Stimulated activated memory B cell treated with anti-CD40 and anti-IgM and Interleukin-4, amounts not matched to agents 10 μg/mL and 1 μg/mL and 100 μg/mL, for 72 hours (primary cell): ENCODE measurements at regions not wholly inside any gene's neighbourhood (a gene's known extent, or its start where the extent isn't known, plus 50 kb on each side); places are given as distances from the start of the nearest gene placed in this dataset.

Experiments
- ATAC-seq: fragments of 150-1000 bp; cut with Tn5 transposase; 2 replicates; pipeline ENCODE4 v1.10.0; 2021
- H3K27ac Mint-ChIP-seq: one replicate; pipeline ENCODE4 v1.8.0; 2022; ENCODE audit warnings: mild to moderate bottlenecking, mixed read lengths
- H3K27me3 Mint-ChIP-seq: one replicate; pipeline ENCODE4 v1.8.0; 2022; ENCODE audit warnings: mixed read lengths
- H3K36me3 Mint-ChIP-seq: one replicate; pipeline ENCODE4 v1.8.0; 2022; ENCODE audit warnings: mixed read lengths
- H3K4me1 Mint-ChIP-seq: one replicate; pipeline ENCODE4 v1.8.0; 2022; ENCODE audit warnings: mixed read lengths
- H3K4me3 Mint-ChIP-seq: one replicate; pipeline ENCODE4 v1.8.0; 2022; ENCODE audit warnings: mild to moderate bottlenecking, moderate library complexity, mixed read lengths
- H3K9me3 Mint-ChIP-seq: one replicate; pipeline ENCODE4 v1.8.0; 2022; ENCODE audit warnings: mixed read lengths

DNA sequence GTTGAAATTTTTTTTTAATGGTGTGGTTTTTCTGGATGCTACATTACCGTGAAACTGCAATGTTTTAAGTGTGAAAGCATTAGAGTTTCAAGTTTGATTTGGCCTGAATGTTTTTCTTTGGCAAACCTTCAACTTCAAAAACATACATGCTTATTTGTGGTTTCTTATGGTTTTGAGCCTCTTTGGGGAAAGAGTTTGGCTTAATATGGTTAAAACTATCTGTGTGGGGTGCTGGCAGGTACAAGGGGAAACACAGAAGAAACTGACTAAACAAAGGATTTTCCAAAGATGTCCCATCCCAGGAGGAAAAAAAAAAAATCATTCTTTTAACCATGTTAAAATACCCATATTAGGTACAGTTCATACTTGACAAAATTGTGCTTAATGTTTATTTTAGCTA lies 121.1 kb downstream of the HGF start:
- Mint-ChIP-seq H3K36me3 (no peaks in the 10 kb centered on the region), H3K4me1 (no peaks in the 10 kb centered on the region), H3K4me3 (no peak overlapping the region), H3K27ac (no peak overlapping the region), H3K9me3 (peaks cover 11% of the 10 kb centered on the region), H3K27me3 (no peaks in the 10 kb centered on the region)
- ATAC-seq = no peak

DNA sequence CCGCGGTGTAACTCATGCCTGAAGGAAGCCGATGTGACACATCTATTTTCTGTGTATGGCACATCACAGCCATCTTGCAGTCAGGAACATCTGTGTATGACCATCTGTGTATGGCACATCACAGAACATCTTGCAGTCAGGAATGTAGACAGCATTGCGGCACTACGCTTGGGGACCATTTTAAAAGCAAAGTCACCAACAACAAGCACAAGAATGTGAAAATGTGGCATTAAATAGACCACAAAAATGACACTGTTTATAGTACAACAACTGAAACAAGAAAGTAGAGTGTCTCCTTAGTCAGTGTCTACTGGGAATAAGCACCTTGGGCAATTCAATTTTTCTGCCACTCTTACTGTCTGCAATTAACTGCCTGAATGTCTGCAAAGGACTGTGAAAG lies 124.4 kb downstream of the HGF start:
- Mint-ChIP-seq H3K4me3 (no peak overlapping the region), H3K27me3 (no peaks in the 10 kb centered on the region), H3K27ac (no peak overlapping the region), H3K9me3 (peaks cover 7% of the 10 kb centered on the region), H3K4me1 (no peaks in the 10 kb centered on the region), H3K36me3 (no peaks in the 10 kb centered on the region)
- no peak for ATAC-seq

DNA sequence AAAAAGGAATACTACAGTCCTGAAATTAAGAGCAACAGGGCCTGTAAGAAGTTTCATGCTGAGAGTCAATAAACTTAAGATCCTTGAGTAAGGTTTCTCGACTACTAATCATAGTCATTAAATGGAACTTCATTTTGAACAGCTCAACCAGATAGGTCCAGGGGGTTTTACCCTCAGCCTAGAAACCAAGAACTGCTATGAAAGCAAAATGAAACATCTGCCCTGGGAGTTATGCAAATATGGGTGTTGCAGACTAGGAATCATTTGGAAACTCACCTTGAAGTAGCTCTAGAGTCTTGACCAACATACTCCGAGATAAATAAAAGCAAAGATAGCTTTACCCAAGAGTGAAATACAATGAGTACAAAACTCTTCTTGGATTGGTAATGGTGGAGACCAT lies 128.0 kb downstream of the HGF start:
- Mint-ChIP-seq H3K27ac (no peak overlapping the region), H3K4me3 (no peak overlapping the region), H3K27me3 (no peaks in the 10 kb centered on the region), H3K36me3 (no peaks in the 10 kb centered on the region), H3K4me1 (no peaks in the 10 kb centered on the region), H3K9me3 (peaks cover 10% of the 10 kb centered on the region)
- no peak for ATAC-seq

DNA sequence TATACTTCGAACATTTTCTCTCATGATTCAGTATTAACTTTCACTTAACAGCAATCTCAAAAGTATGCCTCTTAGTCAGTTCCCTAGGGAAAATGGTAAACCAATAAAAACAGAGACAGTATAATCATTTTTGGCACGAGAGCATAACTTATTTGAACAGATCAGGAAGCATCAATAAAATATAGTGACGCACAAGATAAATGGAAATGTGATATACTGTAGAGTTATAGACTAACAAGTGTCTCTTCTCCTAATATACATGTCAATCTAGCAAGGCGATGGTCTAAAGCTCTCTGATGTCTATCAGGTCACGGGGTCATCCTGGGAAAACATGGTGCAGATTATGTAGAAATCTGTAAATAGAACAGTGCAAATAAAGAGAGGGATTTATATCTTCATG lies 131.6 kb downstream of the HGF start:
- Mint-ChIP-seq H3K36me3 (no peaks in the 10 kb centered on the region), H3K27ac (no peak overlapping the region), H3K9me3 (peaks cover 7% of the 10 kb centered on the region), H3K4me3 (no peak overlapping the region), H3K4me1 (no peaks in the 10 kb centered on the region), H3K27me3 (no peaks in the 10 kb centered on the region)
- no peak for ATAC-seq

DNA sequence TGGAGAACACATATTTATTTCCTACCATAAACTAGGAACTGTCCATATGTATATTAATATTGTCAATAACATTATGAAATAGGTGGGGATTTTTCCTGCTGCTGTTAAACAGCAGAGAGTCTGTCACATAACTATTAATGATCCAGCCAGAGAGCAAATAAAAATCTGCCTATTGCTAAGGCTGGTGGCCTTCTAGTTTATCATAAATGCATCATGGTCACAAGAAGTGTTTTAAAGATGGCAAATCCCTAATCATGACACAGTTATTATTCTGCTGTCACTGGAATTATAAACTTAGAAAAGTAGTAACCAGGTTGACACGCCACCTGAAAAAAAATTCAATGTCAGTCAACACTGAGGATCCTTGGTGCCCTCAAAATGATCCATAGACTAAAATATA lies 132.3 kb downstream of the HGF start:
- H3K27ac Mint-ChIP-seq = no peak overlapping the region
- ATAC-seq = no peak
- peaks cover 7% of the 10 kb centered on the region for H3K9me3 Mint-ChIP-seq
- no peaks in the 10 kb centered on the region for H3K36me3 Mint-ChIP-seq
- no peak overlapping the region for H3K4me3 Mint-ChIP-seq
- no peaks in the 10 kb centered on the region for H3K4me1 Mint-ChIP-seq
- H3K27me3 Mint-ChIP-seq = no peaks in the 10 kb centered on the region

DNA sequence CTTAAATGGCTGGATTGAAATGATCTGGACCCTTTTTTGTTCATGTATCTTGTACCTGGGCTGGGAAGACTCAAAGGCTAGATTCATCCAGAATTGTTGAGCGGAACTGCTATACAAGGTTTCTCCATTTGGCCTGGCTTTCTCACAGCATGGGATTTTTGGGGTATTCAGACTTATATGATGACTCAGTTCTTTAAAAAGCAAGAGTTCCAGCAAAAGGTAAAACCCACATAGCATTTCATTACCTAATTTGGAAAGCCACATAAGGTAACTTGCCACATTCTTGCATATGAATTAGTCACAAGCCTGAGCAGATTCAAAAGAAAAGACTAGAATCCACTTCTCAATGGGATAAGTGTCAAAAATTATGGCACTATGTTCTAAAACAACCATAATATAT lies 137.4 kb downstream of the HGF start:
- Mint-ChIP-seq H3K36me3 (no peaks in the 10 kb centered on the region), H3K9me3 (no peaks in the 10 kb centered on the region), H3K27me3 (no peaks in the 10 kb centered on the region), H3K4me1 (no peaks in the 10 kb centered on the region), H3K27ac (no peak overlapping the region), H3K4me3 (no peak overlapping the region)
- no peak for ATAC-seq

DNA sequence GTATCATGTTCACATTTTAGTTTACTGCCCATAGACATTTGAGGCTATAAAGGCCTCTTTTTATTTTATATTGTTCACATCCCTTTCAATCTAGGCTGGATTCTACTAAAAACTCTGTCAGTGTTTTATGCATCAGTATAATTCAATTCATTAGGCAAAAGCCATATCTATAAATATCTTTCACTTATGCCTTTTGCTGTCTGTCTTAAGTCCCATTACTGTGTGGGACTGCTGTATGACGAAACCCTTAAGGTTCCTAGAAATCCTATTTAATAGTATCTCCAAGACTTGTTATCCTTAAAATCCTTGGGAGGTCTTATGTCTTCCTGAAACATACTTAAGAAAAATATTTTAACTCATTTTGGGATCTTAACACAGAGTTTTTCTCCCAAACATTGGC lies 139.2 kb downstream of the HGF start:
- Mint-ChIP-seq H3K36me3 (no peaks in the 10 kb centered on the region), H3K4me1 (no peaks in the 10 kb centered on the region), H3K27me3 (no peaks in the 10 kb centered on the region), H3K9me3 (no peaks in the 10 kb centered on the region), H3K27ac (no peak overlapping the region), H3K4me3 (no peak overlapping the region)
- ATAC-seq = no peak

DNA sequence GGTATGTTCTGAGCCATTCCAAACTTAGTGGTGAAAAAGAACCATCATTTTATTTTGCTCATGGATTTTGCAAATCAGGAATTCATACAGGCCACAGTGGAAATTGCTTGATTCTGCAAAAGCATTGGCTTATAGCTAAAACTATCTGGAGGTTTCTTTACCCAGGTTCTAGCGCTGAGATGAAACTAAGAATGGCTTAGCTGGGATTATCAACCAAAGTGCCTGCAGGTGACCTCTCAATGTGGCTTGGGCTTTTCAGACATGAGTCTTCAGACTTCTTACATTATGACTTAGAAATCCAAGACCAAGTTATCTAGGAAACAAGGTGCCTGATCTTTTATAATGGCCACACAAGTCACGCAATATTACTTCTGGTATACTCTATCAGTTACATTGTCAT lies 140.1 kb downstream of the HGF start:
- no peaks in the 10 kb centered on the region for H3K9me3 Mint-ChIP-seq
- H3K36me3 Mint-ChIP-seq = no peaks in the 10 kb centered on the region
- no peak for ATAC-seq
- no peak overlapping the region for H3K4me3 Mint-ChIP-seq
- H3K27ac Mint-ChIP-seq = no peak overlapping the region
- H3K4me1 Mint-ChIP-seq = no peaks in the 10 kb centered on the region
- H3K27me3 Mint-ChIP-seq = no peaks in the 10 kb centered on the region

DNA sequence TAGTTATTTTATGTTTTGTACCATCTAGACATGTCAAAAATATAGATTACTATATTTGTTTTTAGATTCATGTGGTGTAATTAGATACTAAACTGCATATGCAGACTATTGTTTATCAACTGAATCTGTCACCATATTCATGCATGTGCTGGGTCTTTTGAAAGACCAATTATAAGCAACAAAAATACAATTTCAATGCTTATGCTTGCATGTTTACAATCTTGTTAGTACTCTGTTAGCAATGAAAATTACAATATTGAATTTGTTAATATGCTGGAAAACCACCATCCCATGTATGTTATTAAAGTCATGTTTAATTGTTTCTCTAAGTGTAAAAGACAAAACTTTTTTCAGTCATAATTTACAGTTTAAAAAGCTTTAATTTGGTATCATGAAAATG lies 140.9 kb downstream of the HGF start:
- H3K27me3 Mint-ChIP-seq = no peaks in the 10 kb centered on the region
- ATAC-seq = no peak
- no peak overlapping the region for H3K4me3 Mint-ChIP-seq
- no peaks in the 10 kb centered on the region for H3K4me1 Mint-ChIP-seq
- H3K36me3 Mint-ChIP-seq = no peaks in the 10 kb centered on the region
- no peaks in the 10 kb centered on the region for H3K9me3 Mint-ChIP-seq
- H3K27ac Mint-ChIP-seq = no peak overlapping the region

DNA sequence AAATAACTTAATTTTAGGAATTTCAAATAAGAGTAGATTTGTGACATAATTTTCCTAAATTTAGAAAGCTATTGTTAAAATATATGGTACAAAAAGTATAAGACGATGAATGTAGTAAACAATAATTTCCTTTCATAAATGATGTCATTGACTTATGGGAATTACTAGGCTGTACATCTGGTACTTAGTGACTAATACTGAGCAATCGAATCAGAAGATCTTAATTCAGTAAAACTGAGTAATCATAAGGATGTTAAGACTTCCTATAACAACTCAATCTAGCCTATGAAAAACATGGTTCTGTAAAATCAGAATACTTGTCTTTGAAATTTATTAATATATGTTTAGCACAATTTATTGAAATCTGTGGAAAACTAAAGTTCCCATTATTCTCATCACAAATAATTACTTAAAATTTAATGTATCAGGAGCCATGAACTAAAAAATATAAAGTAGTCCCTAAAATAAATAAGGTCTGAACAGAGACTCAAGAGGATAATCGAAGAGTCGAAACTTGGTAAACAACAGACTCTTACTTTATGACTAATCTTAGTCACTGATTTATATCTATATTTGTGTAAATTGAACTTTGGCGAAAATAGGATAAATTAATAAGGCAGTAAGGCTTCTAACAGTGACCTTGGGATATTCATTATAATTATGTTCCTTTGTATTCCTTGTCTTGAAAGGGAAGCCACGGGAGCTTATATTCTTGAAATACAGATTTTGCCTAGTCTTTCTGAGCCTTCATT lies 142.1 kb downstream of the HGF start:
- H3K36me3 Mint-ChIP-seq = no peaks in the 10 kb centered on the region
- H3K27ac Mint-ChIP-seq = no peak overlapping the region
- H3K4me3 Mint-ChIP-seq = no peak overlapping the region
- H3K4me1 Mint-ChIP-seq = no peaks in the 10 kb centered on the region
- no peaks in the 10 kb centered on the region for H3K27me3 Mint-ChIP-seq
- ATAC-seq = no peak
- peaks cover 4% of the 10 kb centered on the region for H3K9me3 Mint-ChIP-seq

DNA sequence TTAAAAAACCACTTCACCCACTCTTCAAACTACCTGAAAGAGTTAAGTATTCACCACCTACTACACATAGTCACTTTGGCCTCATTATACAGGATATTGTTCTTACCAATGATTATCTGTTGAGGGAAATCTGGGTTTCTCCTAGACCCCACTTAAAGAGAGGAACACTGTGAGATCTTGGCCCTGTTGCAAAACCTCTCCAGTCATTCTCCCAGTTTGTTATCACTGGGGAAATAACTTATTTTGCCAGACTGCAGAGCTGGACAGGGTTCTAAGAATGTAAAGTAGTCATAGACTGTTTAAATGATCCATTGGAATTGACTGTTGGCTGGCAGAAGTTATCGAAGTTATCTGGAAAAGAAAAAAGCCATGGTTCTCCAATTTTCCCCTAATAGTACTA lies 143.8 kb downstream of the HGF start:
- peaks cover 4% of the 10 kb centered on the region for H3K9me3 Mint-ChIP-seq
- no peak for ATAC-seq
- H3K27me3 Mint-ChIP-seq = no peaks in the 10 kb centered on the region

DNA sequence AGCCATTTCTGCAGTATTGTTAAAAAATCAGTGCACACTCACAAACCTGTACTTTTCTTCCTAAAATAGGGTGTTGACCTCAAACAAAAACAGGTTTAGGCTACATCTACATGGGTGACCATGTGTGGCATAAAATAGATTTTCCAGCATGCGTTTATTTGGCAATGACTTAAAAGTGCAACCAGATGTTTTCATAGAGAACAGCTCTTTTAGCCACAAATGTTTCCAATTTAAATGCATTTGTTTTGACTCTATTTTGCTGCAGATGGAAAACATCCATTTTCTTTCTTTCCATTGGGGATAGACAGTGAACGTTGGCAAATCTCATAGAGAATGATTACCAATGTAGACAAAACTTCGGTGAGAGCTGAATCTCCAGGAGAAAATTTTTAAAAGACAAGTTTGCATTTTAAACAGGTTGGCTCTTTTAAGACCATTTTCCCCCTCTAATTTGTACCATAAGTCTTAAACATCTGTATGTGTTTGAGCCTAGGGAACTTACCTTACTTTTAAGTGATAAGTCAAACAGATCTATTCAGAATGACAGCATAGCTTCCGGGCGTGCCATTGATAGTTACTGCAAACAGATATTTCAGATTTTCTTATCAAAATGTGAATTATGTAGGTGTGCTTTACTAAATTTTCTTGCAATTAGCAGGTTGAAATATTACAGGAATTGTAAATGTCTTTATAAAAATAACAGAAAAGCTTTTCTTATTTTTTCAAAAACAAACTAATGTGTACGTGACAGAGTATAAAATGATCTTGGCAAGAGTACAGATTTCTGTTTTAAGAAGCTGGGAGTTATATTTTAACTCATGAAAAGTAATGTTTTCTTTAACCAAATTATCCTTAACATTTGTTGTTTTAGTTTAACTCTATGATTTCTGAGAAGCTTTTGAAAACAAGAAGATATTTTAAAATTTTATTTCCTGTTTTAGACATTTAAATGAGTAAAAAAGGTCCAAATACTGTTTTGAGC lies 144.9 kb downstream of the HGF start:
- no peak overlapping the region for H3K27ac Mint-ChIP-seq
- no peaks in the 10 kb centered on the region for H3K27me3 Mint-ChIP-seq
- H3K4me1 Mint-ChIP-seq = no peaks in the 10 kb centered on the region
- no peak overlapping the region for H3K4me3 Mint-ChIP-seq
- no peaks in the 10 kb centered on the region for H3K36me3 Mint-ChIP-seq
- ATAC-seq = no peak
- peaks cover 4% of the 10 kb centered on the region for H3K9me3 Mint-ChIP-seq

More for the DNA sequence above, 143.8 kb downstream of the HGF start:
- H3K27ac Mint-ChIP-seq = no peak overlapping the region
- no peak overlapping the region for H3K4me3 Mint-ChIP-seq
- no peaks in the 10 kb centered on the region for H3K4me1 Mint-ChIP-seq
- no peaks in the 10 kb centered on the region for H3K36me3 Mint-ChIP-seq

DNA sequence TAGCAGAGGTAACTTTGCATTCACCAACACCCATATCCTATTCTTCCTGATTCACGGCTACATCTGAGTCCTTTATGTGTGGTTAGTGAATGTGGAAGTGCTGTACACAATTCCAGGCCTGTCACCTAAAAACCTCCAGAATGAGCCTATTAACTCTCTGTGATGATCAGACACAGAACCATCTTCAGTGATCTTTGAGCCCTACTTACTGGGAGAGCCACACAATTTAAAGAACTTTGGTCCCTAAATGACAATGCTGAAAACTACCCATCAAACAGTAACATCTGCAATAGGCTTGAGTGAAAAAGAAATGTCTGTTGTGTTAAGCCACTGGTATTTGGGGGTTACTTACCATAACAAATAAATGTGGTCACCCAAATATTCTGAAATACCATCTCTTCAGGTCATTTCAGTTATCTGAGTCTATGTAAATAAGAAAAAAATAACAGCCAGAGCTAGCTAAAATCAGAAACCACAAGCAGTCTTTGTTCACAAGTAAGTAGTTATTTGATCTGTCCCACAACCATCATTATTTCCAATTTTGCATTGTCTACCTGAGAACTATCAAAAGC lies 145.7 kb downstream of the HGF start:
- Mint-ChIP-seq H3K9me3 (peaks cover 4% of the 10 kb centered on the region), H3K36me3 (no peaks in the 10 kb centered on the region), H3K4me1 (no peaks in the 10 kb centered on the region), H3K27ac (no peak overlapping the region), H3K27me3 (no peaks in the 10 kb centered on the region), H3K4me3 (no peak overlapping the region)
- ATAC-seq = no peak

DNA sequence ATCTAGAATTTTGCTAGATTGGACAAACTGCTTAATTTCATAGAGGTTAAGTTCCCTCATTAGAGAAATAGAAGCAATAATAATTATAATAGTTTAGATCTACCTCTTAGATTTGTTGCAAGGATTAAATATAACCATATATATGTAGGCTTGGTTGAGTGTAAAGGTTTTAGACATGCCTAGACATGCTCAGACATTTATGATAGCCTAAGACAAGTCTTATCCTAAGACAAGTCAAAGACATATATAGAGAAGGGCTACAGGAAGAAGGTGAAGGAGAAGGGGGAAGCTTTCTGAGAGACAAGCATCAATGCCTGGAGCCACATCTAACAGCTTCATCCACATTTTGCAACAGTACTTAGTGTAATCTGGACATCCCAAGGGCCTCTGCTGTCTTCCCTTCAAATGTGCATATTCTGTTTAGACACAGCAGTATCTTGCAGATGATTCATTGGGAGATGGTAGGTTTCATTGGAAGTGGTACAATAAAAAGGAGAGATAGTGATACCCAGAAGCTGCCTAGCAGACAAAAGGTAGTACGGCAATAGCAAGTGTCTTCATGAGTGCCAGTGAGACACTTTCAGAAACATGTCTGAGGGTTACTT lies 146.5 kb downstream of the HGF start:
- no peaks in the 10 kb centered on the region for H3K4me1 Mint-ChIP-seq
- H3K27ac Mint-ChIP-seq = no peak overlapping the region
- H3K4me3 Mint-ChIP-seq = no peak overlapping the region
- ATAC-seq = no peak
- H3K27me3 Mint-ChIP-seq = no peaks in the 10 kb centered on the region
- peaks cover 4% of the 10 kb centered on the region for H3K9me3 Mint-ChIP-seq
- no peaks in the 10 kb centered on the region for H3K36me3 Mint-ChIP-seq

DNA sequence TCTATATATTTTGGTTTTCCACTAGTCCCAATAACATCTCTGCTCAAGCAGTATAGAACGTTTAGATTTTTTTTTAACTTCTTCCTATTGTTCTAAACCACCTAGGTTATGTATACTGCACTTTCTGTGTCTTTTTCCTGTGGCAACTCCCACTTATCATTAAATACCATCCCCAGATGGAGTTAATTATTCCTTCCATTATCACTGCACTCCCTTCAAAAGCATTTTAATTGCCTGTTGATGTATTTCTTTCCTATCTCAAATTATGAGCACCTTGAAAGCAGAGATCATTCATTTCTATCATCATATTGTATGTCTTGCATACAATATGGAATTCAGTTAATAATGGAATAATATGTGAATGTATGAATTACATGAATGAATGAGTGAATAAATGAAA lies 148.0 kb downstream of the HGF start:
- H3K27me3 Mint-ChIP-seq = no peaks in the 10 kb centered on the region
- no peak overlapping the region for H3K27ac Mint-ChIP-seq
- no peak for ATAC-seq
- H3K4me1 Mint-ChIP-seq = no peaks in the 10 kb centered on the region
- no peak overlapping the region for H3K4me3 Mint-ChIP-seq
- H3K9me3 Mint-ChIP-seq = peaks cover 4% of the 10 kb centered on the region
- no peaks in the 10 kb centered on the region for H3K36me3 Mint-ChIP-seq
